RWPE2 (cell line): ENCODE measurements at regions not wholly inside any gene's neighbourhood (a gene's known extent, or its start where the extent isn't known, plus 50 kb on each side); places are given as distances from the start of the nearest gene placed in this dataset.

ENCODE experiments used
- ATAC-seq: fragments of 200-7000 bp; cut with Tn5 transposase; 3 replicates; pipeline ENCODE4 v1.9.1; 2021; ENCODE audit warnings: low read depth
- DNase-seq: peaks from one replicate; pipeline ENCODE4 v3.0.0-alpha.2; 2020; ENCODE audit warnings: low spot score
- H3K27ac ChIP-seq: fragments of 450-650 bp; 2 replicates; pipeline ENCODE4 v1.5.1; 2017; ENCODE audit warnings: mild to moderate bottlenecking; ENCODE audit not compliant: poor library complexity, severe bottlenecking
- H3K27me3 ChIP-seq: fragments of 250-450 bp; sonication (Bioruptor Pico); 2 replicates; pipeline ENCODE4 v1.5.1; 2021; ENCODE audit warnings: mild to moderate bottlenecking, moderate library complexity; ENCODE audit not compliant: insufficient read depth, poor library complexity, severe bottlenecking
- H3K36me3 ChIP-seq: fragments of 250-450 bp; sonication (Bioruptor Pico); 2 replicates; pipeline ENCODE4 v1.5.1; 2020; ENCODE audit warnings: low read depth, mild to moderate bottlenecking, moderate library complexity
- H3K4me1 ChIP-seq: fragments of 250-450 bp; sonication (Bioruptor Pico); 2 replicates; pipeline ENCODE4 v1.5.1; 2021; ENCODE audit warnings: mild to moderate bottlenecking, moderate library complexity; ENCODE audit not compliant: insufficient read depth, poor library complexity, severe bottlenecking
- H3K4me3 ChIP-seq: fragments of 250-450 bp; sonication (Bioruptor Pico); 2 replicates; pipeline ENCODE4 v1.5.1; 2021; ENCODE audit warnings: mild to moderate bottlenecking, moderate library complexity; ENCODE audit not compliant: severe bottlenecking
- H3K9me3 ChIP-seq: fragments of 250-450 bp; sonication (Bioruptor Pico); 2 replicates; pipeline ENCODE4 v1.5.1; 2021; ENCODE audit warnings: mild to moderate bottlenecking, moderate library complexity; ENCODE audit not compliant: severe bottlenecking
- TF ChIP-seq, protein P1 (sequence below): fragments of 450-650 bp; IDR thresholded peaks from one replicate; pipeline ENCODE4 v1.5.1; 2017; ENCODE audit warnings: mild to moderate bottlenecking, moderate library complexity; ENCODE audit not compliant: poor library complexity, severe bottlenecking

DNA sequence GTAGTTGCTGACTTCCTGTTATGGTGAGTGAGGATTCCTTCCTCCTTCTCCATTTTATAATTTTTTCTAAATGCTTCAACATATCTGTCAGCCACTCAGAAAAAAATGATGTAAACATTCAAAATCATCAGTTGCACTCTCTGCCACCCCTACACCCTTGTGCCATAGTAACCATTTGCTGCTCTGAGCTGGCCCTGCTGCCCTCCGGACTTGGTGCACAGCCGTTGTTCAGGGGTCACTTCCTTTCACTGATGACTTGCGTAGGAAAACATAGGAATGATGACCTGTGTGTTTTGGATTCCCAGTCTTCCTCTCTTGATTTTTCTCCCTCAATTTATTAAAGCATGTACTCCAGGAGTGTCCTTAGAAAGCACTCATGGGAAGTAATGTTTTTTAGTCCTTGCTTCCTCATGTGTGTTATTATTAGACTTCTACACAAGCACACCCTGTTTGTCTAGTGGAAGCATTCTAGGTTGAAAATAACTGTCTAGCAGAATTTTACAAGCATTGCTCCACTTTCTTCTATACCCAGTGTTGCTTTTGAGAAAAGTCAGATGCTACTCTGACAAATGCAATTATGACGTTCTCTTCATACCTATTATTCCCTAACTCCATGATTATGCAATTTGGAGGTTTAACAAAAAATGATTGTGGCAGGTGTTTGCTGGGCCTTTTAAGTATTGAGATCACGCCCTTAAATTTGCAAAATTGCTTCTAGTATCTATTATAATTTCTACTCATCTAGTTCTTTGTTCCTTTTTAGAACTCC is 62.6 kb upstream of the MTPN start:
- DNase-seq (no peak), ATAC-seq (no peak)
- Histone ChIP-seq H3K4me1 (no peaks in the 10 kb centered on the region), H3K9me3 (no peaks in the 10 kb centered on the region), H3K27me3 (no peaks in the 10 kb centered on the region), H3K27ac (no peak overlapping the region), H3K4me3 (no peak overlapping the region), H3K36me3 (no peaks in the 10 kb centered on the region)
- TF ChIP-seq, protein P1, sequence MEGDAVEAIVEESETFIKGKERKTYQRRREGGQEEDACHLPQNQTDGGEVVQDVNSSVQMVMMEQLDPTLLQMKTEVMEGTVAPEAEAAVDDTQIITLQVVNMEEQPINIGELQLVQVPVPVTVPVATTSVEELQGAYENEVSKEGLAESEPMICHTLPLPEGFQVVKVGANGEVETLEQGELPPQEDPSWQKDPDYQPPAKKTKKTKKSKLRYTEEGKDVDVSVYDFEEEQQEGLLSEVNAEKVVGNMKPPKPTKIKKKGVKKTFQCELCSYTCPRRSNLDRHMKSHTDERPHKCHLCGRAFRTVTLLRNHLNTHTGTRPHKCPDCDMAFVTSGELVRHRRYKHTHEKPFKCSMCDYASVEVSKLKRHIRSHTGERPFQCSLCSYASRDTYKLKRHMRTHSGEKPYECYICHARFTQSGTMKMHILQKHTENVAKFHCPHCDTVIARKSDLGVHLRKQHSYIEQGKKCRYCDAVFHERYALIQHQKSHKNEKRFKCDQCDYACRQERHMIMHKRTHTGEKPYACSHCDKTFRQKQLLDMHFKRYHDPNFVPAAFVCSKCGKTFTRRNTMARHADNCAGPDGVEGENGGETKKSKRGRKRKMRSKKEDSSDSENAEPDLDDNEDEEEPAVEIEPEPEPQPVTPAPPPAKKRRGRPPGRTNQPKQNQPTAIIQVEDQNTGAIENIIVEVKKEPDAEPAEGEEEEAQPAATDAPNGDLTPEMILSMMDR, result no peak

DNA sequence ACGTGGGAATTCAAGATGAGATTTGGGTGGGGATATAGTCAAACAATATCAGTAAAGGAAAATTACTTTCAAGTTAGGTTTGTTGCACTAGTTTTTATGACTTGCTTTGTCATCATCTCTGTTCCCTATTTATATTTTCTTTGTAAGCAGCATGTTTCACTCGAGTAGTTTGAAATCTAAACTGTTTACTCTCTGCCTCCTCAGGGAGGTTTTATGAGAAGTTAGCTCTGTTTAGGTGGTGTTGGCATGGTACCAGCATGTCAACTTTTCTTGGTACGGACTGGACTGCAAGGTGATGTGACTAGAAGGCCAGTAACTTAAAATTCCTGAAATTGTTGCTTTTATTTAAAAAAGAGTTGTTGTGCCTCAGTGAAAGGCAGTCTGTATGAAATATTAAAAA is 59.2 kb upstream of the MTPN start:
- peaks cover 3% of the 10 kb centered on the region for H3K4me1 ChIP-seq

DNA sequence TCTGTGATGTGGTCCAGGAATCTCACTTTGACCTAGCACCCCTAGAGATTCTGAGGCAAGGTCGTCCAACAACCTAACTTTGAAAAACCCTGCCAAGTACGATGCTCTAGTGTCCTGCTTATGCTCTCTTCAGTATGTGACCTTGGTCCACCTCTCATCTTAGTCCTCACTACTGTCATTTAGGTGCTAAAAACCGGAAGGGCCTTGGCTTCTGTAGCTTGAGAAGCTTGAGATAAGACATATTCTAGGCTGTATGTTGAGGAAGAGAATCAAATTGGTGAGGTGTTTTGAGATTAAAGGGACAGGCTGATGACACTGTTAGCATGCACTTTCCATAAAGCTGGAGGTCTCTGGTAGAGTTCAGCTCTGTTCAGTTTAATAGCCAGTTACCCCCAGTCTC is 57.0 kb upstream of the MTPN start:
- Histone ChIP-seq H3K4me3 (no peak overlapping the region), H3K27me3 (no peaks in the 10 kb centered on the region), H3K27ac (no peak overlapping the region), H3K9me3 (no peaks in the 10 kb centered on the region), H3K4me1 (peaks cover 12% of the 10 kb centered on the region), H3K36me3 (no peaks in the 10 kb centered on the region)
- DNase-seq, result no peak
- TF ChIP-seq, protein P1, result no peak
- no peak for ATAC-seq

More for the DNA sequence above, 59.2 kb upstream of the MTPN start:
- DNase-seq (no peak), ATAC-seq (no peak)
- TF ChIP-seq, protein P1, result no peak
- Histone ChIP-seq H3K36me3 (no peaks in the 10 kb centered on the region), H3K27me3 (no peaks in the 10 kb centered on the region), H3K27ac (no peak overlapping the region), H3K9me3 (no peaks in the 10 kb centered on the region), H3K4me3 (no peak overlapping the region)

DNA sequence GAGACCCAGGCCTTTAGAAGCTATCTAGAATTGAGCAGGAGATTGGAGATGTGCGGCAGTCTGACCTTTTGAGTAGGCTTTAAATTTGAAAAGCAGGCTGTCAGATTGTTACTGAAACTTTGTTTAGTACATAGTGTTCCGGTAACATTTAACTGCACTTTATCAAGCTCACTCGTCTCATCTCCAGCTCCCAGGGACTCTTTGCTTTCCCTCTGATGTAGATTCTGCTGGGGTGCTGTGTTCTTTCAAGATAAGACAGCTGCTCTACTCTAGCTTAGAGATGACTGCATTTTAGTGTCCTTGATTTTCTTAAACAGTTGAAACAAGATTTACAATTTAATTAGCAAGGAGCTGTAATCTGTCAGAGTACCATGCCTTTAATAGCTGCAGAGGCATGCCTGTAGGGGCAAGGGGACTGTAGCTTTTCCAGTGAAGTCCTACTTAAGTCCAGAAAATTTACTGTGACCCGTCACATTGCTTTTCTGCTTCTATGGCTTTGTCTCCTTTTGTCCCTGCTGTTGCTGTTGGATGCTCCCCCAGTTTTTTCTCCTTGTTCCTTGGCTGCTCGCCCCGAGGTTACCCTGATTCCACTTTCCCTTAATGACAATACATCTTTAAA is 56.4 kb upstream of the MTPN start:
- H3K27me3 ChIP-seq, result no peaks in the 10 kb centered on the region
- TF ChIP-seq, protein P1, result no peak
- no peak overlapping the region for H3K4me3 ChIP-seq
- peaks cover 12% of the 10 kb centered on the region for H3K4me1 ChIP-seq
- H3K36me3 ChIP-seq, result no peaks in the 10 kb centered on the region
- H3K27ac ChIP-seq, result no peak overlapping the region
- no peak for DNase-seq
- H3K9me3 ChIP-seq, result no peaks in the 10 kb centered on the region
- no peak for ATAC-seq

DNA sequence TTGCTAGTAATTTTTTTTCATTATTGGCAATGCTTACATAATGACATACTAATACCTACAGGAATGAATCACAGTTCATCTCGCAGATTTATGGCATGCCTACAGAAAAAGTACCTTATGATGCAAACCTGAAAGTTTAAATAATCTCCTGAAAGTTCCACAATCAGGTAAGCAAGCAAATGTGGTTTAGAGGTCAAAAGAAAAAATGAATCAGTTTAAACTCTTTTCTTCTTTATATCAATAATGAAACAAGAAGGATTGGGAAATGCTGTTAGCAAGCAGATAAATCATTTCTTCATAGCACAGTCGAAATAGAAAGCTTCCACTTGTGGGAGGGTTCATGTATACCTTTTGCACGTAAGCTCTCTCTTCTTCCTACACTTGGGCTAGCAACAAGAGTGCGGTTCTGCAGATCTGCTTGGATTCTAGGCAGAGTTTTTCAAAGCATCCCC is 53.7 kb upstream of the MTPN start:
- Histone ChIP-seq H3K27ac (peak overlapping the region; percentile 59), H3K4me1 (peaks cover 27% of the 10 kb centered on the region), H3K4me3 (no peak overlapping the region), H3K27me3 (no peaks in the 10 kb centered on the region), H3K9me3 (no peaks in the 10 kb centered on the region), H3K36me3 (no peaks in the 10 kb centered on the region)
- DNase-seq (no peak), ATAC-seq (peak; percentile 83)
- TF ChIP-seq, protein P1, result no peak
